Astrocyte of the hippocampus (primary cell): ENCODE measurements at regions not wholly inside any gene's neighbourhood (a gene's known extent, or its start where the extent isn't known, plus 50 kb on each side); places are given as distances from the start of the nearest gene placed in this dataset.
"Not testable (repeated sequence)": the region's sequence is repeated elsewhere in the genome, so short reads cannot be mapped to it uniquely, and the experiment has no call there.

ENCODE experiments used
- DNase-seq: peaks from one replicate; pipeline ENCODE4 v3.0.0; 2011; ENCODE audit warnings: low read depth, low spot score

- DNase-seq: no peak
Measured at GRCh38 chr2:142827170-142827569, 50.3 kb upstream of the KYNU start.

- DNase-seq: peak; percentile 70
Measured at GRCh38 chr2:142825861-142826260, 51.6 kb upstream of the KYNU start.

DNA sequence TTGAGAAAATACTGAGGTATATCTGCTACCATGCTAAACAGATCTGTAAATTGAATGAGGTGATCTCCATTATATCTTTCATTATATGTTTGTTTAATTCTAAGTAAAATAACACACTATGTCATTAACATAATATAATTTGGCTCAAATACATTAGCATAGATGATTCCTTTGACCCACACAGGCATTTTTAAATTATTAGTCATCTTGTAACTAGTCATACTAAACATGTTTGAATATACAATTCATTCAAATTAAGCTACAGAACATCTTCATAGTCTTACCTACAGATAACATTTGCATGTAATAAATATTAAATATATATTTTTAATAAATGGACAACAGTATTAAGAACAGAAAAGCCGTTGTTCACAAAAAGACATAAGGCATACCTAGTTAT lies 52.7 kb upstream of the KYNU start:
- DNase-seq: no peak

GRCh38 chr2:142822190-142822589 lies 55.3 kb upstream of the KYNU start:
- DNase-seq: no peak

DNA sequence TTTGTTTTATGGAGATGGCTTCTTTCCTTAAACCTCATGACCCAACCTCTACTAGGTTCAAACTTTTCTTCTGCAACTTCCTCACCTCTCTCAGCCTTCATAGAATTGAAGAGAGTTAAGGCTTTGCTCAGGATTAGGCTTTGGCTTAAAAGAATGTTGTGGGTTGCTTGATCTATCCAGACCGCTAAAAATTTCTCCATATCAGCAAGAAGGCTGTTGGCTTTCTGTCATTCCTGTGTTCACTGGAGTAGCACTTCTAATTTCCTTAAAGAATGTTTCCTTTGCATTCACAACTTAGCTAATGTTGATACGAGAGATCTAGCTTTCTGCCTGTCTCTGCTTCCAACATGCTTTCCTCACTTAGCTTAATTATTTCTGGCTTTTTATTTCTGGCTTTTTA lies 58.1 kb upstream of the KYNU start:
- peak; percentile 76 for DNase-seq

DNA sequence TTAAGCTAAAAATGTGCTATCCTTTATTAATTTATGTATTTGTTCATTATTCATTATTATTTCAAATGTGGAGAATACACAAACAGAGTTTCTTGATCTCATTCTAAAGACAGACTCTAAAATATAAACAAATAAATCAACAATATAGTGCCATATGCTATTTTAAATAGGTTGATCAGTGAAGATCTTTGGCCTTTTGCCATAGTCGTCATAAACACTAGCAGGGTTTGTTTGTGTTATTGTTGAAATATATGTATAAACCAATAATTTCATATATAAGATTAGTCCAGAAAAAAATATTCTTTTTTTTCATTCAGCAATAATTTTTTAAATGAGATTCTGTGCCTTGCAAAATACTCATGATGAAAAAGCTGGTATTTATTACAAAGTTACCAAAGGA lies 62.1 kb upstream of the KYNU start:
- no peak for DNase-seq

GRCh38 chr2:142813830-142814829 lies 63.3 kb upstream of the KYNU start:
- DNase-seq: no peak

DNA sequence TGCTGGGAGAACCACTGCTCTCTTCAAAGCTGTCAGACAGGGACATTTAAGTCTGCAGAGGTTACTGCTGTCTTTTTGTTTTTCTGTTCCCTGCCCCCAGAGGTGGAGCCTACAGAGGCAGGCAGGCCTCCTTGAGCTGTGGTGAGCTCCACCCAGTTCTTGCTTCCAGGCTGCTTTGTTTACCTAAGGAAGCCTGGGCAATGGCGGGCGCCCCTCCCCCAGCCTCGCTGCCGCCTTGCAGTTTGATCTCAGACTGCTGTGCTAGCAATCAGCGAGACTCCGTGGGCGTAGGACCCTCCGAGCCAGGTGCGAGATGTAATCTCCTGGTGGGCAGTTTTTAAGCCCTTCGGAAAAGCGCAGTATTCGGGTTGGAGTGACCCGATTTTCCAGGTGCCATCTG lies 65.8 kb upstream of the KYNU start:
- DNase-seq: not testable (repeated sequence)

DNA sequence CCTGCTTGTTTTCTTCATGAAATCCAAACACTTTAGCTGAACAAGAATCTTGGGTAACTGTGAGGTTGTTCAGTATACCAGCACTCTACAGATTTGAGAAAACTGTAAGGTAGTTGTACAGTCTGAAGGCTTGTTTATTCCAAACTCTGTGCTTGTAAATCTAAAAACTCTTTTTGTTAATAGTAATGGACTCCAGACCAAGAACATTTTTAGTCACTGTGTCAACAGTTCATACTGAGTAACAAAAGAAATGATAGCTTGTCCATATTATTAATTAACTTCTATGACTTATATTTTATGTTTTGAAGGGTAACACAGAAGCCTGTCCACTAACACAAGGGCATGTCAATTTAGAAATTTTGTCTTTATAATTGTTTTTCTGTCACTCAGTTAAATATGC lies 72.2 kb upstream of the KYNU start:
- DNase-seq: no peak

- no peak for DNase-seq
Measured at GRCh38 chr2:142803158-142803557, 74.3 kb upstream of the KYNU start.

- DNase-seq: no peak
Measured at GRCh38 chr2:142796588-142796987, 80.9 kb upstream of the KYNU start.

GRCh38 chr2:142796161-142796560 lies 81.3 kb upstream of the KYNU start:
- peak; percentile 6 for DNase-seq

DNA sequence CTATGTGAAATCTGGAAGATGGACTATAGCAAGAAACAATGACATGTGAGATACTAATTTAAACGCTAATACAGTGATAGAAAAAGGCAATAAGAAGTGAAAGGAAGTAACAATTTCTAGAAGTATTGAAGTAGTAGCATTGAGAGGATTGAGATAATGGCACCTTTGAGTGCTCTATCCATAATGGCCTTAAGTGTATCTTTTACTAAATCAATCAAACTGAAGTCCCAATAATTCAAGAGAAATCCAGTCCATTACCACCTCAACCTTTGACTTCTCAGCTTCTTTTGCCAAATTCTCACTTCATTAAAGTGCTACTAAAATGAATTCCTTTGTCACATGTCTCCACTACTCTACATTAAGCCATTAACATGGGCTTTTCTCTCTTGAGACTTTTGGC lies 82.6 kb upstream of the KYNU start:
- DNase-seq: no peak

- DNase-seq: not testable (repeated sequence)
Measured at GRCh38 chr2:142792328-142792727, 85.1 kb upstream of the KYNU start.

GRCh38 chr2:142791335-142791734 lies 86.1 kb upstream of the KYNU start:
- DNase-seq: no peak

GRCh38 chr2:142786918-142787702 lies 90.4 kb upstream of the KYNU start:
- DNase-seq: no peak

GRCh38 chr2:142782942-142783443 lies 94.5 kb upstream of the KYNU start:
- no peak for DNase-seq

- DNase-seq: no peak
Measured at GRCh38 chr2:142781146-142781545, 96.3 kb upstream of the KYNU start.

DNA sequence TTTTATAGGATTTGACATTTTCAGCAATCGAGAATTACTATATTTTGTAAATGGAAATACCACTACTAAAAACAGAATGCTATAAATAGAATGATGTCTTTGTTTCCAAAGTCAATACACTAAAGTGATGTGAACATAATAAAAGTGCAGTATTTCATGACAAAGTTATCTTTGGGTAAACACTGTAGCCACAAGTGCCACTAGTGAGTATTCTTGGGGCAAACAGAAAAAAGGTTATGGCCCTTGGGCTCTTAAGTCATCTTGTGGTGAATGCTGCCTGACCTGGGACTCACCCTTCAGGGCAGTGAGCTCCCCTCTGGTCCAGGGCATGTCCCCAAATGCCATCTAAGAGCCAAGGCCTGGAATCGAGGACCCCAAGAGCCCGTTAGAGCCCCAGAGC lies 99.2 kb upstream of the KYNU start:
- no peak for DNase-seq

DNA sequence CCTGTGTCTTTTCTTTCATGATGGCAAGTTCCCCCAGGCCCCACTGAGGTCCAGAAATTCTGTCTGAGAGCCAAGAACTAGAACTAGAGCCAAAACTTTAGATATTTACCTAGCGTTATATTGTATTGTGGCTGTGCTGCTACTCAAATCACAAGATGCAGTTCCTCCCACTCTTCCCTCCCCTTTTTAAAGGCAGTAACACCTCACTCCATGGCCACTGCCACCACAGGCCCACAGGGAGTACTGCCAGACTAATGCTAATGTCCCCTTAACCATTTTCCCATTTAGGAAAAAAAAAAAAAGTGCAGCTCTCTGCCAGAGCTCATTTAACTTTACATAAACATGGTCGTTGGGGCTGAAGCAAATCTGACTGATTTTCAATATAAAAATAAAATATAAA lies 99.7 kb upstream of the KYNU start:
- no peak for DNase-seq

- no peak for DNase-seq
Measured at GRCh38 chr2:142769761-142770160, 107.7 kb upstream of the KYNU start.

DNA sequence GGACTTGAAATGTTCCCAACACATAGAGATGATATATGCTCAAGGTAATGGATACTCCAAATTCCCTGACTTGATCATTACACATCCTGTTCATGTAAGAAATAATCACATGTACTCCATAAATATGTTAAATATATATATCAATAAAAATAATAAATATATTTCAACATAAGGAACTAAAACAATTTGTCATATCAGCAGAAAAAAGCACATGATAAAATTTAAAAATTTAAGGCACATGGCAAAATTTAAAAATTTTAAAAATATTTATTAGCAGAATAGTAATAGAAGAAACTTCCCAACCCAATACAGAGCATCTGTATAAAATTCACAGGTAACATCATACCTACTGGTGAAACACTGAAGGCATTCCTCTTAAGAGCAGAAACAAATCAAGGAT lies 109.6 kb upstream of the KYNU start:
- DNase-seq: no peak

GRCh38 chr2:142758973-142759372 lies 118.5 kb upstream of the KYNU start:
- no peak for DNase-seq
